Neural progenitor cell (in vitro differentiated cells): ENCODE measurements at regions not wholly inside any gene's neighbourhood (a gene's known extent, or its start where the extent isn't known, plus 50 kb on each side); places are given as distances from the start of the nearest gene placed in this dataset.

Source experiments
- DNase-seq: peaks from one replicate; pipeline ENCODE4 v3.0.0-alpha.2; 2016; ENCODE audit warnings: low spot score
- H2AFZ ChIP-seq: fragments of 200-600 bp; sonication (generic); replicated peaks from 2 replicates; pipeline ENCODE4 v1.6.1; 2016; ENCODE audit warnings: antibody characterized with exemption
- H3F3A ChIP-seq: fragments of 200-600 bp; sonication (generic); 2 replicates; pipeline ENCODE4 v1.6.1; 2016; ENCODE audit warnings: antibody characterized with exemption, low read depth
- H3K27ac ChIP-seq: fragments of 200-600 bp; sonication (generic); 2 replicates; pipeline ENCODE4 v1.5.1; 2016; ENCODE audit warnings: mild to moderate bottlenecking
- H3K27me3 ChIP-seq: fragments of 200-600 bp; sonication (generic); 2 replicates; pipeline ENCODE4 v1.6.1; 2016; ENCODE audit warnings: mild to moderate bottlenecking, moderate library complexity
- H3K36me3 ChIP-seq: fragments of 200-600 bp; sonication (generic); 2 replicates; pipeline ENCODE4 v1.5.1; 2016
- H3K4me1 ChIP-seq: fragments of 200-600 bp; sonication (generic); 2 replicates; pipeline ENCODE4 v1.6.1; 2016; ENCODE audit warnings: mixed run types
- H3K4me2 ChIP-seq: fragments of 200-600 bp; sonication (generic); 2 replicates; pipeline ENCODE4 v1.6.1; 2016
- H3K4me3 ChIP-seq: fragments of 200-600 bp; sonication (generic); 2 replicates; pipeline ENCODE4 v1.5.1; 2016
- H3K79me2 ChIP-seq: fragments of 200-600 bp; sonication (generic); 2 replicates; pipeline ENCODE4 v1.6.1; 2016; ENCODE audit warnings: low read depth
- H3K9ac ChIP-seq: fragments of 200-600 bp; sonication (generic); 2 replicates; pipeline ENCODE4 v1.6.1; 2016
- H3K9me3 ChIP-seq: fragments of 200-600 bp; sonication (generic); 2 replicates; pipeline ENCODE4 v1.5.1; 2016; ENCODE audit warnings: low read depth
- H4K20me1 ChIP-seq: fragments of 200-600 bp; sonication (generic); 2 replicates; pipeline ENCODE4 v1.6.1; 2016; ENCODE audit warnings: low read depth
- H3K27ac Mint-ChIP-seq: 3 replicates; pipeline ENCODE4 v1.8.0; 2021; ENCODE audit warnings: mixed read lengths
- H3K27me3 Mint-ChIP-seq: 2 replicates; pipeline ENCODE4 v1.8.0; 2022; ENCODE audit warnings: low read depth, mild to moderate bottlenecking, inconsistent platforms, moderate library complexity, mixed read lengths; ENCODE audit not compliant: insufficient read depth
- H3K36me3 Mint-ChIP-seq: 3 replicates; pipeline ENCODE4 v1.8.0; 2021; ENCODE audit warnings: mixed read lengths
- H3K4me1 Mint-ChIP-seq: 3 replicates; pipeline ENCODE4 v1.8.0; 2021; ENCODE audit warnings: mixed read lengths
- H3K4me3 Mint-ChIP-seq: 3 replicates; pipeline ENCODE4 v1.8.0; 2021; ENCODE audit warnings: mild to moderate bottlenecking, moderate library complexity, mixed read lengths
- H3K9me3 Mint-ChIP-seq: 3 replicates; pipeline ENCODE4 v1.8.0; 2020; ENCODE audit warnings: mixed read lengths
- EZH2 ChIP-seq: fragments of 200-600 bp; sonication (generic); IDR thresholded peaks from 2 replicates; pipeline ENCODE4 v1.6.1; 2017; ENCODE audit warnings: antibody characterized with exemption, mild to moderate bottlenecking, moderate library complexity
- EZH2phosphoT487 ChIP-seq: fragments of 200-600 bp; sonication (generic); IDR thresholded peaks from 2 replicates; pipeline ENCODE4 v1.6.1; 2017; ENCODE audit warnings: antibody characterized with exemption
- TF ChIP-seq, protein P1 (sequence below): fragments of 200-600 bp; sonication (generic); IDR thresholded peaks from 2 replicates; pipeline ENCODE4 v1.5.1; 2017; ENCODE audit warnings: antibody characterized with exemption, mild to moderate bottlenecking

DNA sequence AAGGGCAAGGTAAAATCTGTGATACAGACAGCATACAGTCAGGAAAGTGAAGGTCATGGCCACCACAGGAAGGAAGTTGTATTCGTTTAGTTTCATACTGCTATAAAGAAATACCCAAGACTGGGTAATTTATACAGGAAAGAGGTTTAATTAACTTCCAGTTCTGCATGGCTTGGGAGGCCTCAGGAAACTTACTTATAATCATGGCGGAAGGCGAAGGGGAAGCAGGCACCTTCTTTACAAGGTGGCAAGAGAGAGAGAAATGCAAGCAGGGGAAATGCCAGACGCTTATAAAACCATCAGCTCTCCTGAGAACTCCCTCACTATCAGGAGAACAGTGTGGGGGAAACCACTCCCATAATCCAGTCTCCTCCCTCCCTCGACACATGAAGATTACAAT lies 353.7 kb upstream of the SEMA6D start:
- Mint-ChIP-seq H3K4me3 (peak overlapping the region; percentile 25), H3K9me3 (peaks cover 4% of the 10 kb centered on the region), H3K4me1 (peaks cover 49% of the 10 kb centered on the region), H3K36me3 (peaks cover under 1% of the 10 kb centered on the region), H3K27me3 (peaks cover 2% of the 10 kb centered on the region), H3K27ac (peak overlapping the region; percentile 48)
- Histone ChIP-seq H3K9ac (no peak overlapping the region), H3K79me2 (no peaks in the 10 kb centered on the region), H3K27ac (no peak overlapping the region), H2AFZ (no peak overlapping the region), H3K4me1 (peaks cover 10% of the 10 kb centered on the region), H3K27me3 (no peaks in the 10 kb centered on the region), H3F3A (no peaks in the 10 kb centered on the region), H3K4me3 (no peak overlapping the region), H3K36me3 (no peaks in the 10 kb centered on the region), H4K20me1 (no peaks in the 10 kb centered on the region), H3K9me3 (no peaks in the 10 kb centered on the region), H3K4me2 (no peak overlapping the region)
- no peak for DNase-seq
- TF ChIP-seq EZH2 (no peak), EZH2phosphoT487 (no peak)
- TF ChIP-seq, protein P1, sequence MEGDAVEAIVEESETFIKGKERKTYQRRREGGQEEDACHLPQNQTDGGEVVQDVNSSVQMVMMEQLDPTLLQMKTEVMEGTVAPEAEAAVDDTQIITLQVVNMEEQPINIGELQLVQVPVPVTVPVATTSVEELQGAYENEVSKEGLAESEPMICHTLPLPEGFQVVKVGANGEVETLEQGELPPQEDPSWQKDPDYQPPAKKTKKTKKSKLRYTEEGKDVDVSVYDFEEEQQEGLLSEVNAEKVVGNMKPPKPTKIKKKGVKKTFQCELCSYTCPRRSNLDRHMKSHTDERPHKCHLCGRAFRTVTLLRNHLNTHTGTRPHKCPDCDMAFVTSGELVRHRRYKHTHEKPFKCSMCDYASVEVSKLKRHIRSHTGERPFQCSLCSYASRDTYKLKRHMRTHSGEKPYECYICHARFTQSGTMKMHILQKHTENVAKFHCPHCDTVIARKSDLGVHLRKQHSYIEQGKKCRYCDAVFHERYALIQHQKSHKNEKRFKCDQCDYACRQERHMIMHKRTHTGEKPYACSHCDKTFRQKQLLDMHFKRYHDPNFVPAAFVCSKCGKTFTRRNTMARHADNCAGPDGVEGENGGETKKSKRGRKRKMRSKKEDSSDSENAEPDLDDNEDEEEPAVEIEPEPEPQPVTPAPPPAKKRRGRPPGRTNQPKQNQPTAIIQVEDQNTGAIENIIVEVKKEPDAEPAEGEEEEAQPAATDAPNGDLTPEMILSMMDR: no peak

- Mint-ChIP-seq H3K36me3 (peaks cover 3% of the 10 kb centered on the region), H3K27me3 (peaks cover 2% of the 10 kb centered on the region), H3K4me3 (peak overlapping the region; percentile 46), H3K27ac (peak overlapping the region; percentile 81), H3K9me3 (peaks cover 9% of the 10 kb centered on the region), H3K4me1 (peaks cover 49% of the 10 kb centered on the region)
- no peak overlapping the region for H3K4me3 ChIP-seq
- peaks cover 10% of the 10 kb centered on the region for H3K4me1 ChIP-seq
- H3K9me3 ChIP-seq: no peaks in the 10 kb centered on the region
- no peak overlapping the region for H3K27ac ChIP-seq
- no peaks in the 10 kb centered on the region for H3K36me3 ChIP-seq
- H3K9ac ChIP-seq: no peak overlapping the region
- H3K4me2 ChIP-seq: peak overlapping the region; percentile 19
- no peaks in the 10 kb centered on the region for H3K79me2 ChIP-seq
- no peaks in the 10 kb centered on the region for H4K20me1 ChIP-seq
- H3K27me3 ChIP-seq: no peaks in the 10 kb centered on the region
- no peak for TF ChIP-seq EZH2phosphoT487
- TF ChIP-seq, protein P1: no peak
- H3F3A ChIP-seq: no peaks in the 10 kb centered on the region
- H2AFZ ChIP-seq: peak overlapping the region; percentile 46
- DNase-seq: peak; percentile 11
These were observed 352.8 kb upstream of the SEMA6D start for GRCh38 chr15:47364230-47365141.

DNA sequence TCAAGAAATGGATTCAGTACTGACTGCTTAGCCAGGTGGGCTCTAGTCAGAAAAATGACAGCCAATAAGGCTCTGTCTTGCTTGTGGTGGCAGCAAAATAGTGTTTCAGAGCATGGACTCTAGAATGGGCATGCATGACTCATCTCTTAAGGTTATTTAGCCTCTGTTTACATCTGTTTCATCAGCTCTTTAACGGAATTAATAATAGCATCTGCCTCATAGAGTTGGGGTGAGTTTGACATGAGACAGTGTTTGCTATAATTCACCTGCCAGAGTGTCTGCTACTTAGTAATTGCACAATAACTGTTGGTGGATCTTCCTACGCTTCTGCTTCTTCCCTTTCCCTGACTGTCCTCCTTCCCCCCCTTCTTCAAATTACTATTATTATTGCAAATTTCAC lies 350.4 kb upstream of the SEMA6D start:
- Histone ChIP-seq H3K9ac (no peak overlapping the region), H3K79me2 (no peaks in the 10 kb centered on the region), H2AFZ (no peak overlapping the region), H3F3A (no peaks in the 10 kb centered on the region), H3K9me3 (no peaks in the 10 kb centered on the region), H3K4me3 (no peak overlapping the region), H3K4me2 (no peak overlapping the region), H3K27ac (no peak overlapping the region), H3K27me3 (no peaks in the 10 kb centered on the region), H4K20me1 (no peaks in the 10 kb centered on the region), H3K4me1 (peaks cover 10% of the 10 kb centered on the region), H3K36me3 (no peaks in the 10 kb centered on the region)
- H3K36me3 Mint-ChIP-seq: peaks cover 3% of the 10 kb centered on the region
- H3K27ac Mint-ChIP-seq: no peak overlapping the region
- H3K9me3 Mint-ChIP-seq: peaks cover 7% of the 10 kb centered on the region
- TF ChIP-seq, protein P1: no peak
- TF ChIP-seq EZH2phosphoT487 (no peak), EZH2 (no peak)
- peaks cover 46% of the 10 kb centered on the region for H3K4me1 Mint-ChIP-seq
- DNase-seq: no peak
- H3K27me3 Mint-ChIP-seq: no peaks in the 10 kb centered on the region
- no peak overlapping the region for H3K4me3 Mint-ChIP-seq
